Testis (tissue), 2 donors: ENCODE measurements at regions not wholly inside any gene's neighbourhood (a gene's known extent, or its start where the extent isn't known, plus 50 kb on each side); places are given as distances from the start of the nearest gene placed in this dataset.

ENCODE experiments used
- DNase-seq: peaks from one replicate; pipeline ENCODE4 v3.0.0-alpha.2; 2019
- H3K27ac ChIP-seq, 2 donors: fragments of 200-600 bp; sonication (generic); one replicate each; pipeline ENCODE4 v1.5.1; 2019
- H3K27me3 ChIP-seq: fragments of 200-600 bp; sonication (generic); one replicate; pipeline ENCODE4 v1.5.1; 2019
- H3K36me3 ChIP-seq: fragments of 200-600 bp; sonication (generic); one replicate; pipeline ENCODE4 v1.5.1; 2017; ENCODE audit warnings: low read depth; ENCODE audit errors: missing control alignments
- H3K4me1 ChIP-seq: fragments of 200-600 bp; sonication (generic); one replicate; pipeline ENCODE4 v1.5.1; 2019
- H3K4me3 ChIP-seq, 2 donors: fragments of 200-600 bp; sonication (generic); one replicate each; pipeline ENCODE4 v1.5.1; 2017 to 2019
- H3K9me3 ChIP-seq: fragments of 200-600 bp; sonication (generic); one replicate; pipeline ENCODE4 v1.5.1; 2017
- POLR2A ChIP-seq: fragments of 450-650 bp; IDR thresholded peaks from one replicate; pipeline ENCODE4 v1.6.1; 2017; ENCODE audit warnings: antibody characterized with exemption, mild to moderate bottlenecking, moderate library complexity
- WGBS, 2 donors: methylation state at CpG; one replicate each; pipeline ENCODE4 v1.1.5; 2018; 5-methylcytosine and 5-hydroxymethylcytosine counted together
- intact Hi-C: fragments of 100-400 bp; cut with DNase I; formaldehyde crosslinking; loops from one replicate; pipeline ENCODE4 v1.15.1; 2023; ENCODE audit warnings: low total_unique reads
- TF ChIP-seq, protein P1 (sequence below), 3 experiments: fragments of 450-650 bp in 2 of 3; fragments of 200-600 bp in 1 of 3; sonication (generic) in 1 of 3; IDR thresholded peaks; one replicate each; pipeline ENCODE4 v1.5.1; 2016 to 2019; ENCODE audit warnings: antibody characterized with exemption in 3 of 3, mild to moderate bottlenecking in 2 of 3, moderate library complexity in 1 of 3

DNA sequence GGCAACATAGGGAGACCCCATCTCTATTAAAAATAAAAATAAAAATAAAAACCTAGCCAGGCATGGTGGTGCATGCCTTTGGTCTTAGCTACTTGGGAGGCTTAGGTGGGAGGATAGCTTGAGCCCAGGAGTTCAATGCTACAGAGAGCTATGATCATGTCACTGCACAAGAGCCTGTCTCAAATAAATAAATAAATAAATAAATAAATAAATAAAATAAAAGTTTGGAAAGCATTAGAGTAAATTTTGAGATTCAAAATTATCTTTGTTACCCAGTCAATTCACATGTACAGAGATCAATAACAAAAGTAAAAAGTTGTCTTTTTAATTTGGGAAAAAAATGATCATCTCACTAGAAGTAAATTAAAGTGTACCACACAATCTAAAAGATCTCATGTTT lies 255.8 kb upstream of the MYO3A start:
- Histone ChIP-seq H3K4me1 (peaks cover 5% of the 10 kb centered on the region), H3K27ac (no peak overlapping the region), H3K4me3 (no peak overlapping the region), H3K36me3 (no peaks in the 10 kb centered on the region), H3K27me3 (no peaks in the 10 kb centered on the region), H3K9me3 (no peaks in the 10 kb centered on the region)
- intact Hi-C loops, result loop anchor here (10.0 kb wide), 1 partner anchor 757 kb away; the partner anchor contains the start of gene APBB1IP
- TF ChIP-seq, protein P1, sequence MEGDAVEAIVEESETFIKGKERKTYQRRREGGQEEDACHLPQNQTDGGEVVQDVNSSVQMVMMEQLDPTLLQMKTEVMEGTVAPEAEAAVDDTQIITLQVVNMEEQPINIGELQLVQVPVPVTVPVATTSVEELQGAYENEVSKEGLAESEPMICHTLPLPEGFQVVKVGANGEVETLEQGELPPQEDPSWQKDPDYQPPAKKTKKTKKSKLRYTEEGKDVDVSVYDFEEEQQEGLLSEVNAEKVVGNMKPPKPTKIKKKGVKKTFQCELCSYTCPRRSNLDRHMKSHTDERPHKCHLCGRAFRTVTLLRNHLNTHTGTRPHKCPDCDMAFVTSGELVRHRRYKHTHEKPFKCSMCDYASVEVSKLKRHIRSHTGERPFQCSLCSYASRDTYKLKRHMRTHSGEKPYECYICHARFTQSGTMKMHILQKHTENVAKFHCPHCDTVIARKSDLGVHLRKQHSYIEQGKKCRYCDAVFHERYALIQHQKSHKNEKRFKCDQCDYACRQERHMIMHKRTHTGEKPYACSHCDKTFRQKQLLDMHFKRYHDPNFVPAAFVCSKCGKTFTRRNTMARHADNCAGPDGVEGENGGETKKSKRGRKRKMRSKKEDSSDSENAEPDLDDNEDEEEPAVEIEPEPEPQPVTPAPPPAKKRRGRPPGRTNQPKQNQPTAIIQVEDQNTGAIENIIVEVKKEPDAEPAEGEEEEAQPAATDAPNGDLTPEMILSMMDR (IDR thresholded peaks at IDR 0.05), result no peak
- TF ChIP-seq POLR2A, result no peak
- DNase-seq, result no peak

DNA sequence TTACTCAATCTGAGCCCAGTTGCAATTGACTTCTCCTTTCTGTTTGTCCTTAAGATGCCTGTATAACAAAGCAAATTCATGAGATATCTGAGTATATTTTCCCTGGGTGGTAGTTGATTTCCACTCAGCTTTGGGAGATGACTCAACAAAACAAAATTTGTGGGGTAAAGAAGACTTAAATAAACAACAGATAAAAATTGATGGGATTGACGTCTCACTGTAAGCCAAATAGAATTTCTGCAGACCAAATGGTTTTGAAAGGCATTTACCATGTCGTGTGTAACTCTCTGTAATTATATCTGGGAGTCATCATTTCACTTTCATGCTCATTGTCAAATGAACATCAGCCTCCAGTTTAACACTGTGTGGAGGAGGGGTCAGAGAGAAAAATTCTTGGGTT lies 255.4 kb upstream of the MYO3A start:
- intact Hi-C loops, result loop anchor here (10.0 kb wide), 1 partner anchor 756 kb away; the partner anchor contains the start of gene APBB1IP
- TF ChIP-seq, protein P1 (IDR thresholded peaks at IDR 0.05), result no peak
- TF ChIP-seq POLR2A, result no peak
- 54 to 63% methylated on average over 2 of the region's 2 CpGs for WGBS, 2 donors

DNA sequence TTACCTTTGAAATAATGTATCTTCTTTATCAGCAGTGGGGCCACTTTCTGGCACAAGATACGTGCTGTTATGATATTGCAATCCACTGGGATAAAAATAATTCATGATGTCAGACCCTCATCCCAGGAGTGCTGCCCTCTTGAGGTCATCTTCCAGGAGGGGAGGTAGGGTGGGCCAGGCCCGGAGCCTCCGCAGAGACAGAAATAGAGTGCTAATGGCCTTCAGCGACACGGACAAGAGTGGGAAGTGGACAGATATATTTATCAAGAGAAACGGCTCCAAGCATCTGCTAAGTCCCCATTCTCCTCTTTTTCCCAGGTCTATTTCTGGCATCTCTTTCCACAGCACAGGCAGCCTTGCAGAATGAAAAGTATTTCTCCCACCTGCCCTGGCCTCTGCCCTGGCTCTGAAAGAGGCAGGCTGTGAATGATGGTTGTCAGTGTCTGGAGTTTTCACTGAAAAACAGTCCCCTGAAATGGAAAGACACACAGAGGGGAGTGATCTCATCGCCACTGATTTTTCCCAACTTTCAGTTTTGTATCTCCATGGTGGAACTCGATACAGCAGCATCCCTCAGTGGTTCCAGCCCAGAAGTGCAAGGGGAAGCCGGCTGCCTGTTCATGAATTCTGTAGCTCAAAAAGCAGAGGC lies 251.7 kb upstream of the MYO3A start:
- H3K36me3 ChIP-seq, result no peaks in the 10 kb centered on the region
- TF ChIP-seq, protein P1 (IDR thresholded peaks at IDR 0.05), result peak in 2 of 3 experiments; percentile 43 to 45
- no peak for TF ChIP-seq POLR2A
- peaks cover 5% of the 10 kb centered on the region for H3K4me1 ChIP-seq
- no peaks in the 10 kb centered on the region for H3K9me3 ChIP-seq
- peak; percentile 74 for DNase-seq
- intact Hi-C loops, result no loop called here
- no peak overlapping the region for H3K4me3 ChIP-seq
- peak overlapping the region; percentile 74 to 76 for H3K27ac ChIP-seq
- no peaks in the 10 kb centered on the region for H3K27me3 ChIP-seq
- WGBS, 2 donors, result 26 to 49% methylated on average over 9 of the region's 9 CpGs

More for the DNA sequence above, 255.4 kb upstream of the MYO3A start:
- no peak for DNase-seq
- H3K9me3 ChIP-seq, result no peaks in the 10 kb centered on the region
- H3K27ac ChIP-seq, result no peak overlapping the region
- no peaks in the 10 kb centered on the region for H3K27me3 ChIP-seq
- H3K4me1 ChIP-seq, result peaks cover 5% of the 10 kb centered on the region
- no peak overlapping the region for H3K4me3 ChIP-seq
- H3K36me3 ChIP-seq, result no peaks in the 10 kb centered on the region

DNA sequence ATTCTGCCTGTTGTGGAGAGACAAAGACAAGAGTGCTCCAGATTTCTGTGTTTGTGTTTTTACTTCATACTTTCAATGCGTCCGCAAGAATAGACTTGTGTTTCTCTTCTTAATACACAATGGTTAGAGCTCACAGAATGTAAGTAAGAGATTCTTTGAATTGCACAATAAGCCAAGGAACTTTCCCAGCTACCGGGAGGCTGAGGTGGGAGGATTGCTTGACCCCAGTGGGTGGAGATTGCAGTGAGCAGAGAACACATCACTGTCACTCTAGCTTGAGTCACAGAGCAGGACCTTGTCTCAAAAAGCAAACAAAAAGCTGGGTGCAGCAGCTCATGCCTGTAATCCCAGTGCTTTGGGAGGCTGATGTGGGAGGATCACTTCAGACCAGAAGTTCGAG lies 250.7 kb upstream of the MYO3A start:
- Histone ChIP-seq H3K9me3 (no peaks in the 10 kb centered on the region), H3K4me1 (peaks cover 5% of the 10 kb centered on the region), H3K27me3 (no peaks in the 10 kb centered on the region), H3K27ac (no peak overlapping the region), H3K36me3 (no peaks in the 10 kb centered on the region), H3K4me3 (no peak overlapping the region)
- WGBS, 2 donors, result 67 to 75% methylated on average over 4 of the region's 4 CpGs
- no peak for TF ChIP-seq POLR2A
- TF ChIP-seq, protein P1 (IDR thresholded peaks at IDR 0.05), result no peak
- intact Hi-C loops, result no loop called here
- DNase-seq, result peak; percentile 36

DNA sequence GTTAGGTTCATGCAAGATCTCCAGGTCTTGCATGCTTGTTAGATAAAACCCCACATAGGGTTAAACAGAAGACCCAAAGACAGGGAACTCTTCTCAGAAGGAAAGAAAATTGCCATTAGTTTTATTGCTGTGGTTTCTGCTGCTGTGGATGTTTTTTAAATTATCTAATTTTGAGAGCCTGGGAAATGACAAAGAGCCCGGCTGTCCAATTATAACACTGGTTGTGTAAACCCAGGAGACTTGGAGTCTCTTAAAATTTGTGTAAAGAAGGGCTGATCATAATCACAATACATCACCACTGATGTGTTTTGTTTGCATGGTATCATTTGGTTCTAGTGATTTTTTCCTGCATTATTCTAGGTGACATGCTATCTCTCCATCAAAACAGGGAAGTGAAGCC lies 246.5 kb upstream of the MYO3A start:
- TF ChIP-seq POLR2A, result no peak
- TF ChIP-seq, protein P1 (IDR thresholded peaks at IDR 0.05), result no peak
- Histone ChIP-seq H3K27ac (no peak overlapping the region), H3K27me3 (no peaks in the 10 kb centered on the region), H3K4me3 (no peak overlapping the region), H3K9me3 (no peaks in the 10 kb centered on the region), H3K4me1 (no peaks in the 10 kb centered on the region), H3K36me3 (no peaks in the 10 kb centered on the region)
- DNase-seq, result no peak
- WGBS, 2 donors, result 81 to 90% methylated on average over 1 of the region's 1 CpG
- intact Hi-C loops, result no loop called here
